MM.1S (cell line): ENCODE measurements at regions not wholly inside any gene's neighbourhood (a gene's known extent, or its start where the extent isn't known, plus 50 kb on each side); places are given as distances from the start of the nearest gene placed in this dataset.

ENCODE experiments used
- DNase-seq: peaks from one replicate; pipeline ENCODE4 v3.0.0-alpha.2; 2015
- H2AFZ ChIP-seq: fragments of 300-600 bp; sonication (generic); 2 replicates; pipeline ENCODE4 v1.6.0; 2016; ENCODE audit warnings: antibody characterized with exemption, low read length
- H3F3A ChIP-seq: fragments of 300-600 bp; sonication (generic); 2 replicates; pipeline ENCODE4 v1.6.1; 2016; ENCODE audit warnings: mild to moderate bottlenecking, antibody characterized with exemption, low read length, moderate library complexity, mixed read lengths; ENCODE audit not compliant: insufficient read depth
- H3K27ac ChIP-seq: fragments of 300-600 bp; sonication (generic); 2 replicates; pipeline ENCODE4 v1.5.1; 2016; ENCODE audit warnings: mild to moderate bottlenecking, low read length
- H3K27me3 ChIP-seq: fragments of 300-600 bp; sonication (generic); replicated peaks from 2 replicates; pipeline ENCODE4 v1.6.0; 2016; ENCODE audit warnings: low read length; ENCODE audit not compliant: insufficient read depth
- H3K36me3 ChIP-seq: fragments of 300-600 bp; sonication (generic); replicated peaks from 2 replicates; pipeline ENCODE4 v1.6.1; 2016; ENCODE audit warnings: mild to moderate bottlenecking, low read length, mixed read lengths; ENCODE audit not compliant: insufficient read depth
- H3K4me1 ChIP-seq: fragments of 300-600 bp; sonication (generic); 2 replicates; pipeline ENCODE4 v1.6.1; 2016; ENCODE audit warnings: low read length, mixed read lengths
- H3K4me2 ChIP-seq: fragments of 300-600 bp; sonication (generic); 2 replicates; pipeline ENCODE4 v1.6.0; 2016; ENCODE audit warnings: low read depth, low read length
- H3K4me3 ChIP-seq: fragments of 300-600 bp; sonication (generic); 2 replicates; pipeline ENCODE4 v1.5.1; 2016; ENCODE audit warnings: low read length, mixed read lengths
- H3K79me2 ChIP-seq: fragments of 300-600 bp; sonication (generic); 2 replicates; pipeline ENCODE4 v1.6.1; 2016; ENCODE audit warnings: mixed run types, low read length, mixed read lengths
- H3K9ac ChIP-seq: fragments of 300-600 bp; sonication (generic); 2 replicates; pipeline ENCODE4 v1.6.1; 2016; ENCODE audit warnings: low read length, mixed read lengths
- H3K9me2 ChIP-seq: fragments of 300-600 bp; sonication (generic); replicated peaks from 2 replicates; pipeline ENCODE4 v1.6.1; 2016; ENCODE audit warnings: mild to moderate bottlenecking, low read length, mixed read lengths; ENCODE audit not compliant: insufficient read depth
- H3K9me3 ChIP-seq: fragments of 300-600 bp; sonication (generic); replicated peaks from 2 replicates; pipeline ENCODE4 v1.6.1; 2016; ENCODE audit warnings: mild to moderate bottlenecking, low read length, mixed read lengths; ENCODE audit not compliant: insufficient read depth
- H4K20me1 ChIP-seq: fragments of 300-600 bp; sonication (generic); 2 replicates; pipeline ENCODE4 v1.6.1; 2016; ENCODE audit warnings: mild to moderate bottlenecking, low read length, moderate library complexity, mixed read lengths; ENCODE audit not compliant: insufficient read depth
- EZH2 ChIP-seq: fragments of 300-600 bp; sonication (generic); optimal IDR thresholded peaks from 2 replicates; pipeline ENCODE3; 2017; ENCODE audit warnings: low read depth, mild to moderate bottlenecking, antibody characterized with exemption, low read length, mixed read lengths
- EZH2phosphoT487 ChIP-seq: fragments of 300-600 bp; sonication (generic); IDR thresholded peaks from 2 replicates; pipeline ENCODE4 v1.6.1; 2018; ENCODE audit warnings: antibody characterized with exemption, low read length
- TF ChIP-seq, protein P1 (sequence below): fragments of 300-600 bp; sonication (generic); IDR thresholded peaks from 2 replicates; pipeline ENCODE4 v1.5.1; 2016; ENCODE audit warnings: antibody characterized with exemption, low read length, mixed read lengths

DNA sequence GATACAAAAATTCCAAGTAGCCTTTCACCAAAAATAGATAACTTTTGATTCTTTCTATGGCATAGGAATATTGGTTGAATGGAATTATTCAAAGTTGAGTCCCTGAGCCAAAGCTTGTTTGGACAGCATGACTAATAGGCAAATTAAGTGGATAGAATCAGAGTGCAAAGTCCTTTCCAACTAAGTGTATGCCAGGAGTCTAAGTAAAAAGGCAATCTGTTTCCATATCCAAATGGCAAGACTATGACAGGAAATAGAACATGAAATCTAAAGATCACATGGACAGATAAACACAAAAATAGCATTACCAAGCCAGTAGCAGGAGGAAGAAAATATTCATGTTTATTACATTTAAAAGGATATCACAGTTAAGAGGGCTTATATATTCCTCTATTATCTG, 804.6 kb downstream of the SLITRK6 start:
- H3K79me2 ChIP-seq = no peaks in the 10 kb centered on the region
- no peaks in the 10 kb centered on the region for H4K20me1 ChIP-seq
- H3F3A ChIP-seq = no peaks in the 10 kb centered on the region
- H3K27ac ChIP-seq = no peak overlapping the region
- no peaks in the 10 kb centered on the region for H3K27me3 ChIP-seq
- no peak overlapping the region for H3K4me2 ChIP-seq
- no peaks in the 10 kb centered on the region for H3K4me1 ChIP-seq
- H2AFZ ChIP-seq = no peak overlapping the region
- no peak overlapping the region for H3K4me3 ChIP-seq
- H3K9me2 ChIP-seq = no peaks in the 10 kb centered on the region
- H3K9me3 ChIP-seq = no peaks in the 10 kb centered on the region
- DNase-seq = no peak
- no peak for TF ChIP-seq EZH2
- TF ChIP-seq EZH2phosphoT487 = no peak
- TF ChIP-seq, protein P1, sequence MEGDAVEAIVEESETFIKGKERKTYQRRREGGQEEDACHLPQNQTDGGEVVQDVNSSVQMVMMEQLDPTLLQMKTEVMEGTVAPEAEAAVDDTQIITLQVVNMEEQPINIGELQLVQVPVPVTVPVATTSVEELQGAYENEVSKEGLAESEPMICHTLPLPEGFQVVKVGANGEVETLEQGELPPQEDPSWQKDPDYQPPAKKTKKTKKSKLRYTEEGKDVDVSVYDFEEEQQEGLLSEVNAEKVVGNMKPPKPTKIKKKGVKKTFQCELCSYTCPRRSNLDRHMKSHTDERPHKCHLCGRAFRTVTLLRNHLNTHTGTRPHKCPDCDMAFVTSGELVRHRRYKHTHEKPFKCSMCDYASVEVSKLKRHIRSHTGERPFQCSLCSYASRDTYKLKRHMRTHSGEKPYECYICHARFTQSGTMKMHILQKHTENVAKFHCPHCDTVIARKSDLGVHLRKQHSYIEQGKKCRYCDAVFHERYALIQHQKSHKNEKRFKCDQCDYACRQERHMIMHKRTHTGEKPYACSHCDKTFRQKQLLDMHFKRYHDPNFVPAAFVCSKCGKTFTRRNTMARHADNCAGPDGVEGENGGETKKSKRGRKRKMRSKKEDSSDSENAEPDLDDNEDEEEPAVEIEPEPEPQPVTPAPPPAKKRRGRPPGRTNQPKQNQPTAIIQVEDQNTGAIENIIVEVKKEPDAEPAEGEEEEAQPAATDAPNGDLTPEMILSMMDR = no peak
- H3K36me3 ChIP-seq = no peaks in the 10 kb centered on the region
- no peak overlapping the region for H3K9ac ChIP-seq

DNA sequence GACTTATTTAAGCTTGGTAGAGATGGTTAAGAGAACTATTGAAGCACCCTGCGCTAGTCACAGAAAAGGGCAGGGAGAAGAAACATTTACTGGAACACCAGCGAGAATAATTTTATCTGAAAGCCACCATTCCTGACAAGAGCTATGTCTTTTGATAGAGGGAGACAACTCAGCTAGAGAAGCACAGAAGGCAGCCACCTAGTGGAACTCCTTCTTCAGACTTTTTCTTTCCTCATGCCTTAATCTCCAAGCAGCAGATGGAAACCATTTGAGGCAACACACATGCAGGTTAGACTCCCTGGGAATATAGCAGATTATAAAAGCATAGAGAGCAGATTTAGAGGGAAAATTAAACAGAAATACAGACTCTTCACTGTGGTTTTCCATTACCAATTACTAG, 813.4 kb downstream of the SLITRK6 start:
- H3K79me2 ChIP-seq = no peaks in the 10 kb centered on the region
- no peaks in the 10 kb centered on the region for H3K4me1 ChIP-seq
- no peak overlapping the region for H3K9ac ChIP-seq
- H3K9me2 ChIP-seq = no peaks in the 10 kb centered on the region
- no peak for DNase-seq
- TF ChIP-seq EZH2phosphoT487 (no peak), EZH2 (no peak)
- TF ChIP-seq, protein P1 = no peak
- no peaks in the 10 kb centered on the region for H4K20me1 ChIP-seq
- no peaks in the 10 kb centered on the region for H3K27me3 ChIP-seq
- no peak overlapping the region for H3K4me2 ChIP-seq
- H3K36me3 ChIP-seq = no peaks in the 10 kb centered on the region
- H3K9me3 ChIP-seq = no peaks in the 10 kb centered on the region
- no peak overlapping the region for H3K27ac ChIP-seq
- H3F3A ChIP-seq = no peaks in the 10 kb centered on the region
- no peak overlapping the region for H2AFZ ChIP-seq
- no peak overlapping the region for H3K4me3 ChIP-seq

DNA sequence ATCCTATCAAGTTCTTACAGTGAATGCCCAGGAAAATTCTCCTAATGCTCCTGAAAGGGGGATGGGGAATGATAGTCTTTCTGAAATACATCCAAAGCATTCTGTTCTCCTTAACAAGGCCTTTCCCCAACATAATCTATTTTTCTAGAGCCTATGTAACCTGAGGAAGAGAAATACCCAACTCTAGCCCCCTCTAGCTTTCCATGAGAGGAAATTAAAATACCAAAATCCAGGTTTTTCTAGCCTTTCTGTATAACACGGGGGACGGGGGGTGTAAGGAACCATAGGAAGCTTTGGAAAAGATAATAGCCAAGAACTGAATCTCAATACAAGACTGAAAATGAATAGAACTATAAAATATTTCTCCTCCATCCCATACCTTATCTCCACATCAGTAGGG, 815.9 kb downstream of the SLITRK6 start:
- Histone ChIP-seq H3K36me3 (no peaks in the 10 kb centered on the region), H3K27ac (no peak overlapping the region), H3F3A (no peaks in the 10 kb centered on the region), H3K4me3 (no peak overlapping the region), H2AFZ (no peak overlapping the region), H4K20me1 (no peaks in the 10 kb centered on the region), H3K9me3 (no peaks in the 10 kb centered on the region), H3K79me2 (no peaks in the 10 kb centered on the region), H3K4me1 (no peaks in the 10 kb centered on the region), H3K4me2 (no peak overlapping the region), H3K9ac (no peak overlapping the region), H3K27me3 (no peaks in the 10 kb centered on the region), H3K9me2 (no peaks in the 10 kb centered on the region)
- DNase-seq = no peak
- TF ChIP-seq EZH2 (no peak), EZH2phosphoT487 (no peak)
- TF ChIP-seq, protein P1 = no peak
